ENCODE measurements at regions not wholly inside any gene's neighbourhood (a gene's known extent, or its start where the extent isn't known, plus 50 kb on each side); places are given as distances from the start of the nearest gene placed in this dataset.

- Histone ChIP-seq H3K9ac (ENCODE audit: insufficient read depth in 1 of 2, low read length in 2 of 2) (no peak overlapping the region), H3K36me3 (ENCODE audit: control insufficient read depth in 4 of 4, insufficient read depth in 4 of 4, low read length in 4 of 4) (no peaks in the 10 kb centered on the region), H3K4me1 (ENCODE audit: control insufficient read depth in 5 of 5, insufficient read depth in 5 of 5, low read length in 5 of 5) (peaks cover 0 to 7% (median 0%) of the 10 kb centered on the region in 5 donors), H3K9me3 (ENCODE audit: control insufficient read depth in 4 of 4, insufficient read depth in 3 of 4, low read length in 3 of 4) (peaks cover 0 to 7% (median 0%) of the 10 kb centered on the region in 4 donors), H3K27me3 (ENCODE audit: control insufficient read depth in 3 of 3, insufficient read depth in 3 of 3, low read length in 2 of 3) (no peaks in the 10 kb centered on the region), H3K4me3 (no peak overlapping the region), H3K27ac (ENCODE audit: low read depth in 1 of 2, low read length in 1 of 2) (no peak overlapping the region)
- WGBS, 2 donors = 55 to 66% methylated on average over 8 of the region's 8 CpGs
- ATAC-seq (ENCODE audit: insufficient read depth, low FRiP score) (no peak), DNase-seq (peak; percentile 20 to 73 (median 49))
- TF ChIP-seq CTCF (IDR thresholded peaks at IDR 0.05; ENCODE audit: control extremely low read depth, extremely low read depth) = no peak
Observed at GRCh38 chr12:45582986-45583659, 146.4 kb upstream of the ARID2 start.

DNA sequence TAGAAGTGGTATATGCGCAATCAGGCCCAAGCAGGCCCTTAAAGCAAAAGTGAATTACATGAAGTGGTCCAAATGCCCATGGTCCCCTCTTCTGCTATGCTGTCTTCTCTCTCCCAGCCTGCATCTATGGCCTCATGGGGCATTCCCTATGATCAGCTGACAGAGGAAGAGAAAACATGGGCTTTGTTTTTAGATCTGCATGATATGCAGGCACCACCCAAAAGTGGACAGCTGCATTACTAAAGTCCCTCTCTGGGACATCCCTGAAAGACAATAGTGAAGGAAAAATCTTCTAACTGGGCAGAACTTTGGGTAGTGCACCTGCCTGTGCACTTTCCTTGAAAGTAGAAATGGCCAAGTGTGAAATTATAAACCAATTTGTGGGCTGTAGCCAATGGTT is 145.2 kb upstream of the ARID2 start:
- Histone ChIP-seq H3K4me3 (no peak overlapping the region), H3K27me3 (ENCODE audit: control insufficient read depth in 3 of 3, insufficient read depth in 3 of 3, low read length in 2 of 3) (no peaks in the 10 kb centered on the region), H3K36me3 (ENCODE audit: control insufficient read depth in 4 of 4, insufficient read depth in 4 of 4, low read length in 4 of 4) (no peaks in the 10 kb centered on the region), H3K9me3 (ENCODE audit: control insufficient read depth in 4 of 4, insufficient read depth in 3 of 4, low read length in 3 of 4) (peaks cover 0 to 7% (median 0%) of the 10 kb centered on the region in 4 donors), H3K9ac (ENCODE audit: insufficient read depth in 1 of 2, low read length in 2 of 2) (no peak overlapping the region), H3K27ac (ENCODE audit: low read depth in 1 of 2, low read length in 1 of 2) (no peak overlapping the region), H3K4me1 (ENCODE audit: control insufficient read depth in 5 of 5, insufficient read depth in 5 of 5, low read length in 5 of 5) (peaks cover 0 to 7% (median 0%) of the 10 kb centered on the region in 5 donors)
- TF ChIP-seq CTCF (IDR thresholded peaks at IDR 0.05; ENCODE audit: control extremely low read depth, extremely low read depth) = no peak
- WGBS, 2 donors = 97 to 100% methylated on average over 1 of the region's 1 CpG
- ATAC-seq (ENCODE audit: insufficient read depth, low FRiP score) = no peak
- DNase-seq = no peak

DNA sequence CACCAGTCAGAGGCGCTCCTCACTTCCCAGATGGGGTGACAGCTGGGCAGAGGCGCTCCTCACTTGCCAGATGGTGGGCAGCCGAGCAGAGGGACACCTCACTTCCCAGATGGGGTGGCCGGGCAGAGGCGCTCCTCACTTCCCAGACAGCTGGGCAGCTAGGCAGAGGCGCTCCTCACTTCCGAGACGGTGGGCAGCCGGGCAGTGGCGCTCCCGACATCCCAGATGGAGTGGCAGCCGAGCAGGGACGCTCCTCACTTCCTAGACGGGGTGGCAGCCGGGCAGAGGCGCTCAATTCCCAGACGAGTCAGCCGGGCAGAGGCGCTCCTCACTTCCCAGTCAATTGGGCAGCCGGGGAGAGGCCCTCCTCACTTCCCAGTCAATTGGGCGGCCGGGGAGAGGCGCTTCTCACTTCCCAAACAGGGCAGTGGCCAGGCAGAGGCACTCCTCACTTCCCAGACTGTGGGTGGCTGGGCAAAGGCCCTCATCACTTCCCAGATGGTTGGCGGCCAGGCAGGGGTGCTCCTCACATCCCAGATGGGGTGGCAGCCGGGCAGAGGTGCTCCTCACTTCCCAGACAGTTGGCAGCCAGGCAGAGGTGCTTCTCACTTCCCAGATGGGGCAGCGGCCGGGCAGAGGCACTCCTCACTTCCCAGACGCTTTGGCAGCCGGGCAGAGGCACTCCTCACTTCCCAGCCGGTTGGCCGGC is 143.8 kb upstream of the ARID2 start:
- 94 to 95% methylated on average over 31 of the region's 31 CpGs for WGBS, 2 donors
- no peak for DNase-seq
- Histone ChIP-seq H3K27ac (ENCODE audit: low read depth in 1 of 2, low read length in 1 of 2) (no peak overlapping the region), H3K4me3 (no peak overlapping the region), H3K9me3 (ENCODE audit: control insufficient read depth in 4 of 4, insufficient read depth in 3 of 4, low read length in 3 of 4) (peaks cover 0 to 7% (median 0%) of the 10 kb centered on the region in 4 donors), H3K9ac (ENCODE audit: insufficient read depth in 1 of 2, low read length in 2 of 2) (no peak overlapping the region), H3K36me3 (ENCODE audit: control insufficient read depth in 4 of 4, insufficient read depth in 4 of 4, low read length in 4 of 4) (no peaks in the 10 kb centered on the region), H3K27me3 (ENCODE audit: control insufficient read depth in 3 of 3, insufficient read depth in 3 of 3, low read length in 2 of 3) (no peaks in the 10 kb centered on the region), H3K4me1 (ENCODE audit: control insufficient read depth in 5 of 5, insufficient read depth in 5 of 5, low read length in 5 of 5) (peaks cover 0 to 7% (median 0%) of the 10 kb centered on the region in 5 donors)
- ATAC-seq (ENCODE audit: insufficient read depth, low FRiP score) = no peak
- TF ChIP-seq CTCF (IDR thresholded peaks at IDR 0.05; ENCODE audit: control extremely low read depth, extremely low read depth) = no peak
